GDM1 (cell line): ENCODE measurements at regions not wholly inside any gene's neighbourhood (a gene's known extent, or its start where the extent isn't known, plus 50 kb on each side); places are given as distances from the start of the nearest gene placed in this dataset.

Experiments
- DNase-seq: peaks from one replicate; lab custom pipeline; 2025; lab: John Stamatoyannopoulos, UW

GRCh38 chr2:118665784-118666529 is 181.5 kb downstream of the EN1 start:
- DNase-seq = no peak

- no peak for DNase-seq
These were observed 186.3 kb downstream of the EN1 start for GRCh38 chr2:118661179-118661578.

- no peak for DNase-seq
These were observed 188.8 kb downstream of the EN1 start for GRCh38 chr2:118658596-118659198.

- no peak for DNase-seq
These were observed 190.0 kb downstream of the EN1 start for GRCh38 chr2:118657466-118657865.

- no peak for DNase-seq
These were observed 192.5 kb downstream of the EN1 start for GRCh38 chr2:118654945-118655344.

- DNase-seq = no peak
These were observed 197.1 kb downstream of the EN1 start for GRCh38 chr2:118650327-118650726.

GRCh38 chr2:118645876-118646275 is 201.6 kb downstream of the EN1 start:
- DNase-seq = no peak

- no peak for DNase-seq
These were observed 203.3 kb downstream of the EN1 start for GRCh38 chr2:118644190-118644589.

- DNase-seq = no peak
These were observed 204.2 kb downstream of the EN1 start for GRCh38 chr2:118643294-118643693.

- DNase-seq = no peak
These were observed 204.9 kb downstream of the EN1 start for GRCh38 chr2:118642501-118642900.

GRCh38 chr2:118641711-118642110 is 205.7 kb downstream of the EN1 start:
- DNase-seq = no peak

- DNase-seq = no peak
These were observed 208.1 kb downstream of the EN1 start for GRCh38 chr2:118639371-118639770.

GRCh38 chr2:118638453-118638852 is 209.0 kb downstream of the EN1 start:
- no peak for DNase-seq

GRCh38 chr2:118635891-118636290 is 211.6 kb downstream of the EN1 start:
- DNase-seq = no peak

GRCh38 chr2:118634876-118635275 is 212.6 kb downstream of the EN1 start:
- DNase-seq = no peak

GRCh38 chr2:118633371-118634018 is 214.0 kb downstream of the EN1 start:
- DNase-seq = no peak

- no peak for DNase-seq
These were observed 214.5 kb downstream of the EN1 start for GRCh38 chr2:118632921-118633320.

GRCh38 chr2:118627156-118627555 is 220.3 kb downstream of the EN1 start:
- DNase-seq = no peak

- no peak for DNase-seq
These were observed 224.5 kb downstream of the EN1 start for GRCh38 chr2:118622913-118623312.

- no peak for DNase-seq
These were observed 225.3 kb downstream of the EN1 start for GRCh38 chr2:118622108-118622507.

- no peak for DNase-seq
These were observed 229.2 kb downstream of the EN1 start for GRCh38 chr2:118618279-118618678.

GRCh38 chr2:118616432-118616831 is 231.0 kb downstream of the EN1 start:
- no peak for DNase-seq

GRCh38 chr2:118614841-118615271 is 232.6 kb downstream of the EN1 start:
- DNase-seq = no peak
